ENCODE measurements at regions not wholly inside any gene's neighbourhood (a gene's known extent, or its start where the extent isn't known, plus 50 kb on each side); places are given as distances from the start of the nearest gene placed in this dataset.

DNA sequence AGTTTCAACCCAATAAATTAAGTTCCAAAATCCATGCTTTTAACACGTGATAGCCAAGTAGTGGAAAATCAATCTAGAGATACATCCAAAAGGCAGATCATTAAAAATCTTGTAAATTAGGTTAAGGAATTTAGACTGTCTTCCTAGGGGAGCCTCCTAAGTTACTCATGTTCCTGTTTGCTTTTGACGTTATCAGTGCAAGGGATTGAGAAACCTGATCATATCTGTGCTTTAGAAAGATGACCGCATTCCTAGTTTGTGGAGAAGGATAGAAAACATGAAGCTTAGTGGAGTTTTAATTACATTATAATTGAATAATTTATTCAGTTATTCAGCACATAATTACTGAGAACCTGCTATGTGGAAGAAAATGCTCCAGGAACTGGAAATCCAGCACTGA is 251.0 kb upstream of the ARGLU1 start:
- H3K18ac ChIP-seq (ENCODE audit: insufficient read length, low read depth, low read length) = no peak overlapping the region
- TF ChIP-seq, protein P1, sequence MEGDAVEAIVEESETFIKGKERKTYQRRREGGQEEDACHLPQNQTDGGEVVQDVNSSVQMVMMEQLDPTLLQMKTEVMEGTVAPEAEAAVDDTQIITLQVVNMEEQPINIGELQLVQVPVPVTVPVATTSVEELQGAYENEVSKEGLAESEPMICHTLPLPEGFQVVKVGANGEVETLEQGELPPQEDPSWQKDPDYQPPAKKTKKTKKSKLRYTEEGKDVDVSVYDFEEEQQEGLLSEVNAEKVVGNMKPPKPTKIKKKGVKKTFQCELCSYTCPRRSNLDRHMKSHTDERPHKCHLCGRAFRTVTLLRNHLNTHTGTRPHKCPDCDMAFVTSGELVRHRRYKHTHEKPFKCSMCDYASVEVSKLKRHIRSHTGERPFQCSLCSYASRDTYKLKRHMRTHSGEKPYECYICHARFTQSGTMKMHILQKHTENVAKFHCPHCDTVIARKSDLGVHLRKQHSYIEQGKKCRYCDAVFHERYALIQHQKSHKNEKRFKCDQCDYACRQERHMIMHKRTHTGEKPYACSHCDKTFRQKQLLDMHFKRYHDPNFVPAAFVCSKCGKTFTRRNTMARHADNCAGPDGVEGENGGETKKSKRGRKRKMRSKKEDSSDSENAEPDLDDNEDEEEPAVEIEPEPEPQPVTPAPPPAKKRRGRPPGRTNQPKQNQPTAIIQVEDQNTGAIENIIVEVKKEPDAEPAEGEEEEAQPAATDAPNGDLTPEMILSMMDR (conservative IDR thresholded peaks at IDR 0.05) = no peak
- H2BK20ac ChIP-seq (ENCODE audit: low read depth, low read length, poor library complexity, severe bottlenecking) = no peak overlapping the region
- no peak overlapping the region for H3K9ac ChIP-seq (ENCODE audit: extremely low read depth, insufficient read length, low read length)
- peaks cover 3% of the 10 kb centered on the region; the same call in 1 of the 2 replicates for H3K4me1 ChIP-seq (ENCODE audit: insufficient read depth, low read length)
- H4K5ac ChIP-seq (ENCODE audit: insufficient read length, low read depth, low read length) = no peak overlapping the region
- no peak overlapping the region for H2AK5ac ChIP-seq (ENCODE audit: insufficient read length, low read length)
- H2BK5ac ChIP-seq (ENCODE audit: insufficient read length, low read length) = no peak overlapping the region
- no peak overlapping the region for H3K27ac ChIP-seq (ENCODE audit: insufficient read length, low read depth, low read length)
- H3K23ac ChIP-seq (ENCODE audit: insufficient read length, low read depth, low read length) = no peak overlapping the region
- no peaks in the 10 kb centered on the region for H3K23me2 ChIP-seq (ENCODE audit: insufficient read length, low read depth, low read length, poor library complexity, severe bottlenecking)
- H2BK120ac ChIP-seq (ENCODE audit: low read depth, low read length, poor library complexity, severe bottlenecking) = no peak overlapping the region
- no peaks in the 10 kb centered on the region for H3K79me1 ChIP-seq (ENCODE audit: insufficient read depth, low read depth, low read length, poor library complexity, severe bottlenecking)
- Mint-ChIP-seq H3K27me3 (ENCODE audit: low read depth) (no peaks in the 10 kb centered on the region), H3K4me3 (no peak overlapping the region), H3K36me3 (ENCODE audit: insufficient read depth in 1 of 3, low read depth in 3 of 3) (0 out of 7 replicates have a peak, but pooled peaks cover 0 to 2% (median 0%) of the 10 kb centered on the region in 3 experiments), H3K9me3 (no peaks in the 10 kb centered on the region), H3K27ac (no peak overlapping the region), H3K4me1 (peaks cover 27 to 39% of the 10 kb centered on the region in 2 experiments)
- H3K27me3 ChIP-seq (ENCODE audit: insufficient read depth, low read length) = no peaks in the 10 kb centered on the region
- no peak overlapping the region for H3K14ac ChIP-seq (ENCODE audit: insufficient read depth, low read length)
- no CpG with 5 or more reads among the region's 3 CpGs for WGBS (ENCODE audit: extremely low coverage, insufficient read length, low lambda C conversion rate)
- H3K4me2 ChIP-seq (ENCODE audit: insufficient read depth, insufficient read length, low read length) = no peak overlapping the region
- no peak overlapping the region for H2AFZ ChIP-seq (ENCODE audit: low read length)
- H3K79me2 ChIP-seq (ENCODE audit: insufficient read depth, low read length) = no peaks in the 10 kb centered on the region
- no peak for DNase-seq
- no peak overlapping the region for H3K4ac ChIP-seq (ENCODE audit: low read depth, low read length)
- H3T11ph ChIP-seq (ENCODE audit: low read length) = no peak overlapping the region
- H4K91ac ChIP-seq (ENCODE audit: insufficient read length, low read depth, low read length) = no peak overlapping the region
- H2BK15ac ChIP-seq (ENCODE audit: low read depth, low read length) = no peak overlapping the region
- no peak overlapping the region for H2BK12ac ChIP-seq (ENCODE audit: insufficient read length, low read depth, low read length)
- no peak overlapping the region for H3K56ac ChIP-seq (ENCODE audit: insufficient read length, low read depth, low read length)
- H4K8ac ChIP-seq (replicated peaks; ENCODE audit: insufficient read length, low read depth, low read length) = no peak overlapping the region
- no peaks in the 10 kb centered on the region for H4K20me1 ChIP-seq (ENCODE audit: control insufficient read depth, insufficient read depth, insufficient read length)
- no peaks in the 10 kb centered on the region for H3K9me3 ChIP-seq (ENCODE audit: control insufficient read depth, low read depth, low read length)

Data from H9 (cell line).